ENCODE measurements at regions not wholly inside any gene's neighbourhood (a gene's known extent, or its start where the extent isn't known, plus 50 kb on each side); places are given as distances from the start of the nearest gene placed in this dataset.
A peak's percentile ranks its signal among the peaks of the same experiment; 100 is the strongest.

- ATAC-seq (ENCODE audit: low read depth): no peak
- in situ Hi-C loops (cut with MboI; ENCODE audit: low sequenced_read_pairs) (loop anchor here (25.0 kb wide), 1 partner anchor 874 kb away; the partner anchor contains the start of gene BPHL), intact Hi-C loops (cut with micrococcal nuclease) (no loop called here), dilution Hi-C loops (cut with HindIII; ENCODE audit: low sequenced_read_pairs, unreplicated experiment) (no loop called here)
- no peak overlapping the region for H2BK120ac ChIP-seq (ENCODE audit: low read depth, low read length)
- H3K27me3 ChIP-seq (ENCODE audit: control insufficient read depth, insufficient read depth, low read length): no peaks in the 10 kb centered on the region
- no peaks in the 10 kb centered on the region for H3K9me3 ChIP-seq (ENCODE audit: control insufficient read depth, insufficient read depth, low read length)
- H3K27ac ChIP-seq (ENCODE audit: insufficient read depth, low read length): no peak overlapping the region
- H3K36me3 ChIP-seq (ENCODE audit: control insufficient read depth, insufficient read depth, low read length): no peaks in the 10 kb centered on the region
- H4K8ac ChIP-seq (ENCODE audit: low read depth in 2 of 2, low read length in 2 of 2): no peak overlapping the region
- no peak overlapping the region for H3K56ac ChIP-seq (ENCODE audit: extremely low read depth, insufficient read depth, low read length)
- H2BK20ac ChIP-seq (ENCODE audit: low read depth, low read length): no peak overlapping the region
- no peak overlapping the region for H2BK15ac ChIP-seq (ENCODE audit: low read depth, low read length)
- no peak overlapping the region for H3K18ac ChIP-seq (ENCODE audit: low read depth, low read length)
- H2AK9ac ChIP-seq (replicated peaks; ENCODE audit: low read depth, low read length, poor library complexity): no peak overlapping the region
- H2BK5ac ChIP-seq (ENCODE audit: low read depth, low read length, poor library complexity, severe bottlenecking): no peak overlapping the region
- H3K9me1 ChIP-seq (ENCODE audit: insufficient read depth, low read length): peaks cover 12% of the 10 kb centered on the region
- BruUV-seq (replicated peaks): no TSS peak
- ChIA-PET POLR2A (ENCODE audit: unreplicated experiment) (no interaction called here), CTCF (interaction anchor here (0.6 to 1.8 kb wide), 3 partner anchors 8 to 138 kb away, joined by 3 to 10 read pairs (median 7); no protein-coding TSS in a partner anchor)
- H4K91ac ChIP-seq (ENCODE audit: insufficient read depth, low read depth, low read length): no peak overlapping the region
- H3K4me2 ChIP-seq (ENCODE audit: low read depth, low read length): no peak overlapping the region
- H3K4me1 ChIP-seq (ENCODE audit: control insufficient read depth, insufficient read depth, low read length): peaks cover 6% of the 10 kb centered on the region
- no peak overlapping the region for H3K9ac ChIP-seq (ENCODE audit: low read depth, low read length)
- TF ChIP-seq CTCF (conservative IDR thresholded peaks at IDR 0.05; ENCODE audit: low read depth, low read length) (no peak), ELK1 (IDR thresholded peaks at IDR 0.05; ENCODE audit: borderline replicate concordance, low read depth, low read length) (no peak), MAFK (IDR thresholded peaks at IDR 0.05; ENCODE audit: low read depth, low read length) (no peak), NFE2L2 (IDR thresholded peaks at IDR 0.05; ENCODE audit: low read depth, low read length) (no peak), CEBPB (IDR thresholded peaks at IDR 0.05; ENCODE audit: low read depth, low read length) (peak; percentile 53)
- no peaks in the 10 kb centered on the region for H4K20me1 ChIP-seq (ENCODE audit: insufficient read depth, low read length)
- H3K23ac ChIP-seq (ENCODE audit: low read depth, low read length): no peak overlapping the region
- H3K4ac ChIP-seq (ENCODE audit: low read depth, low read length): no peak overlapping the region
- H2AFZ ChIP-seq (replicated peaks; ENCODE audit: low read length, poor library complexity): no peak overlapping the region
- H3K79me1 ChIP-seq (ENCODE audit: low read depth in 1 of 2, low read length in 2 of 2): peaks cover 7 to 13% of the 10 kb centered on the region in 2 experiments
- H3K4me3 ChIP-seq (ENCODE audit: insufficient read depth, low read depth, low read length): no peak overlapping the region
- no peak overlapping the region for H4K5ac ChIP-seq (ENCODE audit: low read depth, low read length)
- no peak overlapping the region; the same call in 1 of the 2 replicates for H2AK5ac ChIP-seq (ENCODE audit: low read depth, low read length)
- DNase-seq: no peak
- H3K14ac ChIP-seq (replicated peaks; ENCODE audit: low read depth, low read length): no peak overlapping the region; the same call in 1 of the 2 replicates
- WGBS, 2 experiments (ENCODE audit: extremely low coverage in 2 of 2, insufficient read length in 1 of 2): no CpG with 5 or more reads among the region's 3 CpGs
Measured at GRCh38 chr6:3986241-3986640, 92.7 kb downstream of the FAM217A start.

Measured in IMR-90 (cell line).